MCF 10A (cell line): ENCODE measurements at regions not wholly inside any gene's neighbourhood (a gene's known extent, or its start where the extent isn't known, plus 50 kb on each side); places are given as distances from the start of the nearest gene placed in this dataset.

Experiments
- BruUV-seq: library from RNA; stranded (reverse); fragments of 400-500 nt; replicated peaks from 2 replicates; lab custom pipeline; 2021; lab: Mats Ljungman, UMichigan
- CTCF ChIA-PET: fragments of 300-600 bp; sonication (Branson Sonifier 250); formaldehyde crosslinking; extraction: SDS; loops from one replicate; lab custom pipeline; 2021; ENCODE audit warnings: antibody characterized with exemption, inconsistent platforms; lab: Yijun Ruan, JAX
- POLR2A ChIA-PET: fragments of 300-600, 350-650 bp; sonication (Branson Sonifier 250); formaldehyde crosslinking; extraction: SDS; loops from one replicate; lab custom pipeline; 2020; ENCODE audit warnings: antibody characterized with exemption, inconsistent platforms; lab: Yijun Ruan, JAX
- DNase-seq: peaks from one replicate; pipeline ENCODE4 v3.0.0-alpha.2; 2018; ENCODE audit not compliant: unreplicated experiment
- H3K27ac Mint-ChIP-seq: one replicate; pipeline ENCODE4 v1.8.0; 2022; ENCODE audit warnings: mild to moderate bottlenecking, low read depth, mixed read lengths; ENCODE audit not compliant: unreplicated experiment
- H3K27me3 Mint-ChIP-seq: one replicate; pipeline ENCODE4 v1.8.0; 2022; ENCODE audit warnings: mixed read lengths; ENCODE audit not compliant: insufficient read depth, unreplicated experiment
- H3K36me3 Mint-ChIP-seq: one replicate; pipeline ENCODE4 v1.8.0; 2022; ENCODE audit warnings: mild to moderate bottlenecking, moderate library complexity, mixed read lengths; ENCODE audit not compliant: insufficient read depth, unreplicated experiment
- H3K4me1 Mint-ChIP-seq: one replicate; pipeline ENCODE4 v1.8.0; 2022; ENCODE audit warnings: mixed read lengths; ENCODE audit not compliant: insufficient read depth, unreplicated experiment
- H3K4me3 Mint-ChIP-seq: one replicate; pipeline ENCODE4 v1.8.0; 2022; ENCODE audit warnings: mild to moderate bottlenecking, moderate library complexity, mixed read lengths; ENCODE audit not compliant: unreplicated experiment
- H3K9me3 Mint-ChIP-seq: one replicate; pipeline ENCODE4 v1.8.0; 2022; ENCODE audit warnings: mixed read lengths; ENCODE audit not compliant: unreplicated experiment
- intact Hi-C: fragments of 100-400 bp; cut with micrococcal nuclease; formaldehyde crosslinking; loops from 2 replicates; pipeline ENCODE4 v1.14.1; 2022
- TF ChIP-seq, protein P1 (sequence below): fragments of 200-600 bp; IDR thresholded peaks from one replicate; pipeline ENCODE4 v1.8.0; 2022; ENCODE audit warnings: antibody characterized with exemption, mild to moderate bottlenecking; ENCODE audit not compliant: unreplicated experiment

DNA sequence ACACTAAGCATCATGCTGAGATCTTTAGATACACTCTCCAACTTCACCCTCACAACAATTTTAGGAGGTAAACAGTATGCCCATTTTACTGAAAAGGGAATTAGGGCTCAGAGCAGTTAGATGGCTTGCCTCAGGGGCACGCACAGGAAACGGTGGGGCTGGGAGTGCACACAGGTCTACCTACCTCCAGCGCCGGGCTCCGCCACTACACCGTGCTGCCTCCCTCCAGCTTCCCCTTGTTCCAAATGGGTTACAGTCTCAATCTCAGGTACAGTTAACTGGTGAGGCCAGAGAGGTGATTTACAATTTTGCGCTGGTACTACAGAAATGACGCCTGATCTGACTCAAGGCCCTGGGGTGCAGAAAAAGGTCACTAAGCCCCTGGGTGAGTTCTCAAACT is 142.0 kb downstream of the NOC3L start:
- CTCF ChIA-PET: no interaction called here
- POLR2A ChIA-PET: no interaction called here

DNA sequence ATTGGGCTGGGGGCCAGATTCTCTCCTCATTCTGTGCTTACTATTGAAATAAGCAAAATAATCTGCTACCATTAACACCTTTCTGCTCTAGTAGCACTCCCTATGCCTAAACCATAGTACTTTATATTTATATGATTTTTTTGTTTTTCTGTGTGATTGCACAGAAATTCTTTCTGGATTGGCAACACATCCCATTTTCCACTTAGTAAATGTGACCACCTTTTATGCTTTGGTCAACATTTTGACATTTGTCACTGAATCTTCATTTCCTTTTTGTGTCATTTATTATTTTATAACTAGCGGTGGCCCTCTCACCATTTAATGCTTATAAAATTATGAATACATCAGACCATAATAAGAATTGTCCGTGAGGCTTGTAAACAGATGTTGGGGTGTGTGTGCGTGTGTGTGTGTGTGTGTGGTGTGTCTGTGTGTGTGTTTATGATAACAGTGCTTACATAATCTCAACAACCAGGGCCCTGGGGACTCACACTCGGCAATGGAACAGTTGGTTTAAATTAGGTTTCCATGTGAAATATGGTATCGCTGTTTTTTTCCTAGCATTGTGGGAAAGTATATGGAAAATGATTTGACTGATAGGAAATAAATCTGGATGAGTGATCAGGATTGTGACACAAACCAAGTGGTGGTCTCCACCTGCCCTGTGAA is 138.9 kb downstream of the NOC3L start:
- no peaks in the 10 kb centered on the region for H3K4me1 Mint-ChIP-seq
- no peak overlapping the region for H3K4me3 Mint-ChIP-seq
- TF ChIP-seq, protein P1, sequence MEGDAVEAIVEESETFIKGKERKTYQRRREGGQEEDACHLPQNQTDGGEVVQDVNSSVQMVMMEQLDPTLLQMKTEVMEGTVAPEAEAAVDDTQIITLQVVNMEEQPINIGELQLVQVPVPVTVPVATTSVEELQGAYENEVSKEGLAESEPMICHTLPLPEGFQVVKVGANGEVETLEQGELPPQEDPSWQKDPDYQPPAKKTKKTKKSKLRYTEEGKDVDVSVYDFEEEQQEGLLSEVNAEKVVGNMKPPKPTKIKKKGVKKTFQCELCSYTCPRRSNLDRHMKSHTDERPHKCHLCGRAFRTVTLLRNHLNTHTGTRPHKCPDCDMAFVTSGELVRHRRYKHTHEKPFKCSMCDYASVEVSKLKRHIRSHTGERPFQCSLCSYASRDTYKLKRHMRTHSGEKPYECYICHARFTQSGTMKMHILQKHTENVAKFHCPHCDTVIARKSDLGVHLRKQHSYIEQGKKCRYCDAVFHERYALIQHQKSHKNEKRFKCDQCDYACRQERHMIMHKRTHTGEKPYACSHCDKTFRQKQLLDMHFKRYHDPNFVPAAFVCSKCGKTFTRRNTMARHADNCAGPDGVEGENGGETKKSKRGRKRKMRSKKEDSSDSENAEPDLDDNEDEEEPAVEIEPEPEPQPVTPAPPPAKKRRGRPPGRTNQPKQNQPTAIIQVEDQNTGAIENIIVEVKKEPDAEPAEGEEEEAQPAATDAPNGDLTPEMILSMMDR: no peak
- H3K9me3 Mint-ChIP-seq: no peaks in the 10 kb centered on the region
- H3K27ac Mint-ChIP-seq: no peak overlapping the region
- intact Hi-C loops: no loop called here
- no TSS peak for BruUV-seq
- no peaks in the 10 kb centered on the region for H3K27me3 Mint-ChIP-seq
- no peak for DNase-seq
- ChIA-PET CTCF (interaction anchor here (2.5 kb wide), 1 partner anchor 308 kb away, joined by 9 read pairs; no protein-coding TSS in a partner anchor), POLR2A (no interaction called here)
- H3K36me3 Mint-ChIP-seq: no peaks in the 10 kb centered on the region

More for the DNA sequence above, 142.0 kb downstream of the NOC3L start:
- intact Hi-C loops: no loop called here
- no peaks in the 10 kb centered on the region for H3K9me3 Mint-ChIP-seq
- DNase-seq: no peak
- H3K4me3 Mint-ChIP-seq: no peak overlapping the region
- BruUV-seq: no TSS peak
- no peaks in the 10 kb centered on the region for H3K27me3 Mint-ChIP-seq
- H3K4me1 Mint-ChIP-seq: no peaks in the 10 kb centered on the region
- H3K36me3 Mint-ChIP-seq: no peaks in the 10 kb centered on the region
- no peak overlapping the region for H3K27ac Mint-ChIP-seq
- TF ChIP-seq, protein P1: no peak

DNA sequence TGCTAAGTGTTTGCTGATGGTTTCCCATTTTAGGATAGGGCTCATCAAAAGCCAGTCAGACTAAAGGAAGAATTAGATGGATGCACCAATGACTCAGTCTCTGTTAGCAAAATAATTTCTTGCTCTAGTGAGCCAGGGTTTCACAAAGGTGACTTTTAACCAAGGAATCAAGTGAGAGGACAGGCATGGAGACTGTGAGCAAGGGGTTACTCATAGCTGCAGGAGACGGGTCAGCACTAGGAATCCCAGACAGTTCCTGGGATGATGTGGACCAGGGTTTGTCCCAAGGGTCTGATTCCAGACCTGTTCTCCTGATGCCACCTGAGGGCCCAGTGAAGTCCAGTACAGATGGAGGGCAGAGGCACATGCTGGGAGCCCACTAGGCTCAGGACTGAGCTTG is 138.1 kb downstream of the NOC3L start:
- H3K27ac Mint-ChIP-seq: no peak overlapping the region
- no peak overlapping the region for H3K4me3 Mint-ChIP-seq
- H3K27me3 Mint-ChIP-seq: no peaks in the 10 kb centered on the region
- no peaks in the 10 kb centered on the region for H3K4me1 Mint-ChIP-seq
- ChIA-PET CTCF (interaction anchor here (0.6 to 2.5 kb wide), 2 partner anchors 12 to 308 kb away, joined by 3 to 9 read pairs; no protein-coding TSS in a partner anchor), POLR2A (no interaction called here)
- intact Hi-C loops: loop anchor here (1.0 kb wide), 1 partner anchor 308 kb away; no protein-coding TSS in a partner anchor
- no peaks in the 10 kb centered on the region for H3K9me3 Mint-ChIP-seq
- TF ChIP-seq, protein P1: no peak
- H3K36me3 Mint-ChIP-seq: no peaks in the 10 kb centered on the region
- BruUV-seq: no TSS peak
- DNase-seq: peak; percentile 18

DNA sequence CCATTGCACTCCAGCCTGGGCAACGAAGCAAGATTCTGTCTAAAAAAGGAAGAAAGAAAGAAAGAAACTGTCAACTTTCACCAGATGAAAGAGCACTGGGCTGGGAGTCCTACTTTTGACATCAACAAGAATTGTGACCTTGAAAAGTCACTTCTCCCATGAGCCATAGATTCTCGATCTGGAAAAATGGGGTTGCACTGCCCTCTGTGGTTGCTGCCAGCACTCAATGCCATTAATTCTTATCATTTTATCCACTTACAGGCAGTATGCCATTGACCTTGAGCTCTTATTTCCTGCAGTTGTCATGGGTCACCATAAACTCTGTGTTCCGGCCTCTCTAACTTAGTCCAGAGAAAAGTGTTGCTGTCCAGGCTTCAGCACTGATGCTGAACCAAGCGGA is 137.2 kb downstream of the NOC3L start:
- no peaks in the 10 kb centered on the region for H3K4me1 Mint-ChIP-seq
- H3K27me3 Mint-ChIP-seq: no peaks in the 10 kb centered on the region
- H3K27ac Mint-ChIP-seq: no peak overlapping the region
- no TSS peak for BruUV-seq
- ChIA-PET POLR2A (no interaction called here), CTCF (interaction anchor here (0.9 to 2.5 kb wide), 2 partner anchors 9 to 309 kb away, joined by 5 to 9 read pairs; no protein-coding TSS in a partner anchor)
- H3K4me3 Mint-ChIP-seq: no peak overlapping the region
- intact Hi-C loops: loop anchor here (1.0 kb wide), 1 partner anchor 309 kb away; no protein-coding TSS in a partner anchor
- peak; percentile 30 for DNase-seq
- no peaks in the 10 kb centered on the region for H3K36me3 Mint-ChIP-seq
- TF ChIP-seq, protein P1: peak; percentile 29
- H3K9me3 Mint-ChIP-seq: no peaks in the 10 kb centered on the region
